GM12875 (cell line): ENCODE measurements at regions not wholly inside any gene's neighbourhood (a gene's known extent, or its start where the extent isn't known, plus 50 kb on each side); places are given as distances from the start of the nearest gene placed in this dataset.

Experiments
- H3K4me3 ChIP-seq: one replicate; pipeline ENCODE4 v1.5.1; 2011; ENCODE audit warnings: low read depth, low read length, control low read depth
- TF ChIP-seq, protein P1 (sequence below): IDR thresholded peaks from 2 replicates; pipeline ENCODE4 v1.5.1; 2011; ENCODE audit warnings: low read depth, mild to moderate bottlenecking, control low read depth, inconsistent platforms, low read length, moderate library complexity, borderline replicate concordance; ENCODE audit not compliant: insufficient read depth

- TF ChIP-seq, protein P1, sequence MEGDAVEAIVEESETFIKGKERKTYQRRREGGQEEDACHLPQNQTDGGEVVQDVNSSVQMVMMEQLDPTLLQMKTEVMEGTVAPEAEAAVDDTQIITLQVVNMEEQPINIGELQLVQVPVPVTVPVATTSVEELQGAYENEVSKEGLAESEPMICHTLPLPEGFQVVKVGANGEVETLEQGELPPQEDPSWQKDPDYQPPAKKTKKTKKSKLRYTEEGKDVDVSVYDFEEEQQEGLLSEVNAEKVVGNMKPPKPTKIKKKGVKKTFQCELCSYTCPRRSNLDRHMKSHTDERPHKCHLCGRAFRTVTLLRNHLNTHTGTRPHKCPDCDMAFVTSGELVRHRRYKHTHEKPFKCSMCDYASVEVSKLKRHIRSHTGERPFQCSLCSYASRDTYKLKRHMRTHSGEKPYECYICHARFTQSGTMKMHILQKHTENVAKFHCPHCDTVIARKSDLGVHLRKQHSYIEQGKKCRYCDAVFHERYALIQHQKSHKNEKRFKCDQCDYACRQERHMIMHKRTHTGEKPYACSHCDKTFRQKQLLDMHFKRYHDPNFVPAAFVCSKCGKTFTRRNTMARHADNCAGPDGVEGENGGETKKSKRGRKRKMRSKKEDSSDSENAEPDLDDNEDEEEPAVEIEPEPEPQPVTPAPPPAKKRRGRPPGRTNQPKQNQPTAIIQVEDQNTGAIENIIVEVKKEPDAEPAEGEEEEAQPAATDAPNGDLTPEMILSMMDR, result no peak
These were observed 88.1 kb upstream of the HTR1A start for GRCh38 chr5:64050296-64050695.

DNA sequence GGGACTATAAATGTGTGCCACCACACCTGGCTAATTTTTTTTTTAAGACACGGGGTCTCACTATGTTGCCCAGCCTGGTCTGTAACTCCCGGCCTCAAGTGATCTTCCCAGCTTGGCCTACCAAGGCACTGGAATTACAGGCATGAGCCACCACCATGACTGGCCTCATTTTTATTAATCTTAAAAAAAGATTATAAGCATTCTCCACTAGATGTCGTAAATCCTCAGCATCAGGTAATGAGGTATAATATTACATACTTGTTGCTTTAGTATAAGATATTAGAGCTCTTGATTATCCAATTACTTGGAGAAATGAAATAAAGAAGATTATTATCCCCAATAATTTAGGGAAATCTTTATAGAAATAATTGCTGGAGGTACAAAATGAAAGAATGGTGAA, 78.2 kb upstream of the HTR1A start:
- no peak overlapping the region for H3K4me3 ChIP-seq
- TF ChIP-seq, protein P1, result no peak

More at GRCh38 chr5:64050296-64050695, 88.1 kb upstream of the HTR1A start:
- H3K4me3 ChIP-seq, result no peak overlapping the region

- TF ChIP-seq, protein P1, result no peak
- H3K4me3 ChIP-seq, result no peak overlapping the region
These were observed 64.2 kb upstream of the HTR1A start for GRCh38 chr5:64026493-64026892.

DNA sequence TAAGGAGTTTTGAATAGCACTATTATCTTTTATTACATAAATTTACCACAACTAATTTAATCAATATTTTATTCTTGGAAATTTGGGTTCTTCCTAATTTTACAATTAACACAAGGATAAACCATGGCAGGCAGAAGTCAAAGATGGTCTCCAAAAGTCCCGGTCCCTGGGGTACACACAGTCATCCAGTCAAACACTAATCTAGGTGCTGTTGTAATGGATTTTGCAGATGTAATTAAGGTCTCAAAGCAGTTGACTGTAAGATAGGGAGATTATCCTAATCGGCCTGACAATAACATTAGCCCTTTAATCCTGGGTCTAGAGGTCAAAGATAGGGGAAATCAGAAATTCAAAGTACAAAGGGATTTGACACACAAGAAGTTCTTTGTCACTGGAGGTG, 57.5 kb upstream of the HTR1A start:
- no peak overlapping the region for H3K4me3 ChIP-seq
- TF ChIP-seq, protein P1, result no peak

DNA sequence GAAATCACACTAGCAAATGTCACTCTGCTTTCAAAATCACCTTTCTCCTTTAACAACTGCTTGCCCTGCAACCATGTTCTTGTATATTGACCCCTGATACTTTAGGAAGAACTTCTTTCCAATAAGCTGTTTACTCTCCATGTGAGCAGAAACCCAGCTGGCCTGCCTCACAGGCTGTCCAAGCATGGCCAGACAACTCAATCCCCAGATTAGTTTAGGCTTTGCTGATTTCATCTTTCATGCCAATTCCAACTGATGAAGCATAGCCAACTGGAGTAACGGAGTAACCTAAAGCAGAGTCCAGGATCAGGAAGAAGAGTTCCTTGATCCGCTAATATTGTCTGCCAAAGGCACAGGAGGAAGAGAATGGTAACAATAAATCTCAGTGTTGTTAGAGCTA, 56.7 kb upstream of the HTR1A start:
- TF ChIP-seq, protein P1, result no peak

GRCh38 chr5:64015824-64016223, 53.6 kb upstream of the HTR1A start:
- TF ChIP-seq, protein P1, result no peak
- no peak overlapping the region for H3K4me3 ChIP-seq

More for the DNA sequence above, 56.7 kb upstream of the HTR1A start:
- no peak overlapping the region for H3K4me3 ChIP-seq
